GM13977 (cell line): ENCODE measurements at regions not wholly inside any gene's neighbourhood (a gene's known extent, or its start where the extent isn't known, plus 50 kb on each side); places are given as distances from the start of the nearest gene placed in this dataset.
"Not testable (repeated sequence)": the region's sequence is repeated elsewhere in the genome, so short reads cannot be mapped to it uniquely, and the experiment has no call there.

ENCODE experiments used
- DNase-seq: peaks from one replicate; pipeline ENCODE4 v3.0.0; 2012; ENCODE audit warnings: low spot score
- in situ Hi-C: fragments of 300-500 bp; cut with MboI; formaldehyde crosslinking; loops from one replicate; pipeline ENCODE4 v1.12.0; 2022; ENCODE audit warnings: low sequenced_read_pairs, low pct_unique_long_range_greater_than_20kb, mixed read lengths, inconsistent platforms; ENCODE audit not compliant: unreplicated experiment
- TF ChIP-seq, protein P1 (sequence below): IDR thresholded peaks from 2 replicates; pipeline ENCODE4 v1.5.1; 2012; ENCODE audit warnings: mild to moderate bottlenecking, control low read depth; ENCODE audit not compliant: insufficient read depth; ENCODE audit errors: extremely low read depth, missing control alignments

DNA sequence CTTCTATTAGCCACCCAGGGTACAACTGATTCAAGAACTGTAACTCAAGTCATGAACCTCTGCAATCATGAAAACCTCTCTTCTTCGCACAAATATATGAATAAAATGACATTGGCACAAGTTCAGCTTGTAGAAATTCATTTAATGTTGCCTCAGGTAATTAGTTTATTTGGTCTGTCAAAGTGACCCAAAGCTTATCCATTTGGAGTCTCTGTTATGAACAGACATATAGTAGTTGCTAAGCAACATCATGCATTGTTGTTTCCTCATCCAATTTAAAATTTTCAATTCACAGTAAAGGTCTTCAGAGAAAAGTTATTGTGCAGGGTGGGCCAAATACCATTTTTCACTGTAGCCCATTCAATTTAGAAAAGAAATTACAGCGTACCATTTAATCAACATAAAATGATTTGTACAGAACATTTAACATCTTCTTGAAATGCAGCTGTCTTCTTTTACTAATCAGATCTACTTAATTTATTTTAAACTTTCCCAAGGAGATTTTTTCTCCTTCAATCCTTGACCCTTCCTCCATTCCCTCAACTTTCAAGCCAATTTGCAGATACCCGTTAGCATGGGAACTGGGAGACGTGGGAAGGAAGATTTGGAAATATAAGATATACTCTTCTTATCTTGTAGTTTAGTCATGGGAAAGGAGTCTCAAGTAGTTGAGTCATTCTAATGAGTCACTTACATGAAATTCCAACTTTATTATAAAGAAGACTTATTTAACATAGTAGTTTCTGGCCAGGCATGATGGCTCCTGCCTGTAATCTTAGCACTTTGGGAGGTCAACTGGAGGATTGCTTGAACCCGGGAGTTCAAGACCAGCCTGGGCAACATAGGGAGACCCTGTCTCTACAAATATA lies 231.3 kb downstream of the ATPSCKMT start:
- DNase-seq: no peak
- TF ChIP-seq, protein P1, sequence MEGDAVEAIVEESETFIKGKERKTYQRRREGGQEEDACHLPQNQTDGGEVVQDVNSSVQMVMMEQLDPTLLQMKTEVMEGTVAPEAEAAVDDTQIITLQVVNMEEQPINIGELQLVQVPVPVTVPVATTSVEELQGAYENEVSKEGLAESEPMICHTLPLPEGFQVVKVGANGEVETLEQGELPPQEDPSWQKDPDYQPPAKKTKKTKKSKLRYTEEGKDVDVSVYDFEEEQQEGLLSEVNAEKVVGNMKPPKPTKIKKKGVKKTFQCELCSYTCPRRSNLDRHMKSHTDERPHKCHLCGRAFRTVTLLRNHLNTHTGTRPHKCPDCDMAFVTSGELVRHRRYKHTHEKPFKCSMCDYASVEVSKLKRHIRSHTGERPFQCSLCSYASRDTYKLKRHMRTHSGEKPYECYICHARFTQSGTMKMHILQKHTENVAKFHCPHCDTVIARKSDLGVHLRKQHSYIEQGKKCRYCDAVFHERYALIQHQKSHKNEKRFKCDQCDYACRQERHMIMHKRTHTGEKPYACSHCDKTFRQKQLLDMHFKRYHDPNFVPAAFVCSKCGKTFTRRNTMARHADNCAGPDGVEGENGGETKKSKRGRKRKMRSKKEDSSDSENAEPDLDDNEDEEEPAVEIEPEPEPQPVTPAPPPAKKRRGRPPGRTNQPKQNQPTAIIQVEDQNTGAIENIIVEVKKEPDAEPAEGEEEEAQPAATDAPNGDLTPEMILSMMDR: no peak
- in situ Hi-C loops: no loop called here

- TF ChIP-seq, protein P1: no peak
- no peak for DNase-seq
- in situ Hi-C loops: no loop called here
Observed at GRCh38 chr5:10017786-10018185, 231.9 kb downstream of the ATPSCKMT start.

DNA sequence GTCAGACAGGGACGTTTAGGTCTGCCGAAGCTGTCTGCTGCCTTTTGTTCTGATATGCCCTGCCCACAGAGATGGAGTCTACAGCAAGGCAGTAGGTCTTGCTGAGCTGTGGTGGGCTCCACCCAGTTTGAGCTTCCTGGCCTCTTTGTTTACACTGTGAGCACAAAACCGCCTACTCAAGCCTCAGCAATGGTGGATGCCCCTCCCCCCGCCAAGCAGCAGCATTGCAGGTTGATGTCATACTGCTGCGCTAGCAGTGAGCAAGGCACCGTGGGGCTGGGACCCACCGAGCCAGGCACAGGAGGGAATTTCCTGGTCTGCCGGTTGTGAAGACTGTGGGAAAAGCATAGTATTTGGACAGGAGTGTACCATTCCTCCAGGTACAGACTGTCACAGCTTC lies 233.1 kb downstream of the ATPSCKMT start:
- in situ Hi-C loops, DNase-seq: not testable (repeated sequence)

DNA sequence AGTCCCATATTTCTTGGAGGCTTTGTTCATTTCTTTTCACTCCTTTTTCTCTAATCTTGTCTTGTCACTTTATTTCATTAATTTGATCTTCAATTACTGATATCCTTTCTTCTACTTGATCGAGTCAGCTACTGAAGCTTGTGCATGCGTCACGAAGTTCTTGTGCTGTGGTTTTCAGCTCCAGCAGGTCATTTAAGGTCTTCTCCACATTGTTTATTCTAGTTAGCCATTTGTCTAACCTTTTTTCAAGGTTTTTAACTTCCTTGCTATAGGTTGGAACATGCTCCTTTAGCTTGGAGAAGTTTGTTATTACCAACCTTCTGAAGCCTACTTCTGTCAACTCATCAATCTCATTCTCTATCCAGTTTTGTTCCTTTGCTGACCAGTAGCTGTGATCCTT lies 234.0 kb downstream of the ATPSCKMT start:
- in situ Hi-C loops, DNase-seq: not testable (repeated sequence)

DNA sequence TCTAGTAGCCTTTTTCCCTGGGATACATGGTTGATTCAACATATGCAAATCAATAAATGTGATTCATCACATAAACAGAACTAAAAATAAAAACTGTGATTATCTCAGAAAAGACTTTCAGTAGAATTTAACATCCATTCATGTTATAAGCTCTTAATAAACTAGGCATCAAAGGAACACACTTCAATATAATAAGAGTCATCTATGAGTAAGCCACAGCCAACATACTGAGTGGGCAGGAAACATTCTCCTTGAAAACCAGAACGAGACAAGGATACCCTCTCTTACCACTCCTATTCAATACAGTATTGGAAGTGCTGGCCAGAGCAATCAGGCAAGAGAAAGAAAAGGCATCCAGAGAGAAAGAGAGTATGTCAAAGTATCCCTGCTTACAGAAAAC lies 239.9 kb downstream of the ATPSCKMT start:
- TF ChIP-seq, protein P1: no peak
- no peak for DNase-seq
- in situ Hi-C loops: no loop called here

DNA sequence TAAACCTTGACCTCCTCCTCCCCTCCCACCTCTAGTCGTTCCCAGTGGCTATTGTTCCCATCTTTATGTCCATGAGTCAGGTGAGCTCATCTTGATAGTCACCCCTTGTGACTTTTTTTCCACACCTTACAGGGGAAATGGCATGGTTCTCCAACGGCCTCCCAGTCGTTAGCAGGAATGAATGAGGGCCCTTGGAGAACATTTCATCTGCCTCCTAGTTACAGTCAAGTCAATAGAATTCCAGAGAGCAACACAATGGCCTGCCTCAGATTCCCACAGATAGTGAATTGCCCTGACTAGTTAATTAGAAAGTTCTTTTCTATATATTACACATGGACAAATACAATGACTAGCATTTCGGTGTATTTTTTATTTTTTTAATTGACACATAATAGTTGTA lies 262.6 kb downstream of the ATPSCKMT start:
- TF ChIP-seq, protein P1: no peak
- in situ Hi-C loops: no loop called here
- DNase-seq: no peak

GRCh38 chr5:9977070-9977469 lies 272.6 kb downstream of the ATPSCKMT start:
- no peak for DNase-seq
- in situ Hi-C loops: no loop called here
- TF ChIP-seq, protein P1: no peak
